ENCODE measurements at regions not wholly inside any gene's neighbourhood (a gene's known extent, or its start where the extent isn't known, plus 50 kb on each side); places are given as distances from the start of the nearest gene placed in this dataset.

- H3F3A ChIP-seq (ENCODE audit: control insufficient read depth, insufficient read depth), result no peaks in the 10 kb centered on the region
- H3K9me3 ChIP-seq (ENCODE audit: control insufficient read depth, insufficient read depth, low read length), result peaks cover 14% of the 10 kb centered on the region
- H3K79me2 ChIP-seq (ENCODE audit: control insufficient read depth, low read length), result no peaks in the 10 kb centered on the region
- no peak overlapping the region for H3K4me3 ChIP-seq (ENCODE audit: low read length)
- H3K27ac ChIP-seq (ENCODE audit: low read depth, low read length), result no peak overlapping the region
- H3K4me2 ChIP-seq (ENCODE audit: low read length), result no peak overlapping the region
- no peaks in the 10 kb centered on the region for H3K9me2 ChIP-seq (replicated peaks; ENCODE audit: control insufficient read depth, low read length)
- 0 out of 2 replicates have a peak, but pooled peaks cover 2% of the 10 kb centered on the region for H3K27me3 ChIP-seq (ENCODE audit: control insufficient read depth, low read length)
- TF ChIP-seq EZH2phosphoT487 (IDR thresholded peaks at IDR 0.05; ENCODE audit: borderline replicate concordance, low read length) (no peak), CTCF (IDR thresholded peaks at IDR 0.05; ENCODE audit: low read depth, low read length, poor library complexity, severe bottlenecking) (no peak)
- no peaks in the 10 kb centered on the region for H3K4me1 ChIP-seq (ENCODE audit: control insufficient read depth, low read length)
- no peaks in the 10 kb centered on the region for H3K36me3 ChIP-seq (ENCODE audit: control insufficient read depth, low read length)
- no peaks in the 10 kb centered on the region for H4K20me1 ChIP-seq (ENCODE audit: control insufficient read depth, insufficient read depth, low read depth, low read length)
Measured at GRCh38 chr7:156585025-156585648, 55.4 kb upstream of the RNF32 start.

- H3K4me1 ChIP-seq (ENCODE audit: control insufficient read depth, low read length), result no peaks in the 10 kb centered on the region
- no peaks in the 10 kb centered on the region for H4K20me1 ChIP-seq (ENCODE audit: control insufficient read depth, insufficient read depth, low read depth, low read length)
- peaks cover 14% of the 10 kb centered on the region for H3K9me3 ChIP-seq (ENCODE audit: control insufficient read depth, insufficient read depth, low read length)
- H3K4me3 ChIP-seq (ENCODE audit: low read length), result no peak overlapping the region
- H3K27ac ChIP-seq (ENCODE audit: low read depth, low read length), result no peak overlapping the region
- no peaks in the 10 kb centered on the region for H3K9me2 ChIP-seq (replicated peaks; ENCODE audit: control insufficient read depth, low read length)
- H3K27me3 ChIP-seq (ENCODE audit: control insufficient read depth, low read length), result no peaks in the 10 kb centered on the region
- H3K79me2 ChIP-seq (ENCODE audit: control insufficient read depth, low read length), result no peaks in the 10 kb centered on the region
- H3K36me3 ChIP-seq (ENCODE audit: control insufficient read depth, low read length), result no peaks in the 10 kb centered on the region
- TF ChIP-seq CTCF (IDR thresholded peaks at IDR 0.05; ENCODE audit: low read depth, low read length, poor library complexity, severe bottlenecking) (no peak), EZH2phosphoT487 (IDR thresholded peaks at IDR 0.05; ENCODE audit: borderline replicate concordance, low read length) (no peak)
- H3K4me2 ChIP-seq (ENCODE audit: low read length), result no peak overlapping the region
- no peaks in the 10 kb centered on the region for H3F3A ChIP-seq (ENCODE audit: control insufficient read depth, insufficient read depth)
Measured at GRCh38 chr7:156582591-156583123, 57.9 kb upstream of the RNF32 start.

- Histone ChIP-seq H3K4me2 (ENCODE audit: low read length) (no peak overlapping the region), H3K9me3 (ENCODE audit: control insufficient read depth, insufficient read depth, low read length) (no peaks in the 10 kb centered on the region), H3F3A (ENCODE audit: control insufficient read depth, insufficient read depth) (no peaks in the 10 kb centered on the region), H3K36me3 (ENCODE audit: control insufficient read depth, low read length) (no peaks in the 10 kb centered on the region), H3K27me3 (ENCODE audit: control insufficient read depth, low read length) (no peaks in the 10 kb centered on the region), H3K79me2 (ENCODE audit: control insufficient read depth, low read length) (no peaks in the 10 kb centered on the region), H3K4me3 (ENCODE audit: low read length) (no peak overlapping the region), H3K9me2 (replicated peaks; ENCODE audit: control insufficient read depth, low read length) (no peaks in the 10 kb centered on the region), H4K20me1 (ENCODE audit: control insufficient read depth, insufficient read depth, low read depth, low read length) (no peaks in the 10 kb centered on the region), H3K27ac (ENCODE audit: low read depth, low read length) (no peak overlapping the region), H3K4me1 (ENCODE audit: control insufficient read depth, low read length) (no peaks in the 10 kb centered on the region)
- no peak for TF ChIP-seq EZH2phosphoT487 (IDR thresholded peaks at IDR 0.05; ENCODE audit: borderline replicate concordance, low read length)
Measured at GRCh38 chr7:156580036-156580435, 60.5 kb upstream of the RNF32 start.

GRCh38 chr7:156579566-156579965 is 61.0 kb upstream of the RNF32 start:
- TF ChIP-seq CTCF (IDR thresholded peaks at IDR 0.05; ENCODE audit: low read depth, low read length, poor library complexity, severe bottlenecking), result no peak
- no peak for TF ChIP-seq EZH2phosphoT487 (IDR thresholded peaks at IDR 0.05; ENCODE audit: borderline replicate concordance, low read length)
- no peaks in the 10 kb centered on the region for H4K20me1 ChIP-seq (ENCODE audit: control insufficient read depth, insufficient read depth, low read depth, low read length)
- no peak overlapping the region for H3K27ac ChIP-seq (ENCODE audit: low read depth, low read length)

More at GRCh38 chr7:156579566-156579965, 61.0 kb upstream of the RNF32 start:
- no peaks in the 10 kb centered on the region for H3K36me3 ChIP-seq (ENCODE audit: control insufficient read depth, low read length)
- H3K79me2 ChIP-seq (ENCODE audit: control insufficient read depth, low read length), result no peaks in the 10 kb centered on the region
- H3K9me2 ChIP-seq (replicated peaks; ENCODE audit: control insufficient read depth, low read length), result no peaks in the 10 kb centered on the region
- no peaks in the 10 kb centered on the region for H3K9me3 ChIP-seq (ENCODE audit: control insufficient read depth, insufficient read depth, low read length)
- no peak overlapping the region for H3K4me3 ChIP-seq (ENCODE audit: low read length)
- H3K27me3 ChIP-seq (ENCODE audit: control insufficient read depth, low read length), result no peaks in the 10 kb centered on the region
- no peak overlapping the region for H3K4me2 ChIP-seq (ENCODE audit: low read length)
- H3K4me1 ChIP-seq (ENCODE audit: control insufficient read depth, low read length), result no peaks in the 10 kb centered on the region
- no peaks in the 10 kb centered on the region for H3F3A ChIP-seq (ENCODE audit: control insufficient read depth, insufficient read depth)

Measured in DOHH2 (cell line).